ENCODE measurements at regions not wholly inside any gene's neighbourhood (a gene's known extent, or its start where the extent isn't known, plus 50 kb on each side); places are given as distances from the start of the nearest gene placed in this dataset.

- DNase-seq: no peak
These were observed 105.6 kb downstream of the SPRY2 start for GRCh38 chr13:80235166-80235966.

DNA sequence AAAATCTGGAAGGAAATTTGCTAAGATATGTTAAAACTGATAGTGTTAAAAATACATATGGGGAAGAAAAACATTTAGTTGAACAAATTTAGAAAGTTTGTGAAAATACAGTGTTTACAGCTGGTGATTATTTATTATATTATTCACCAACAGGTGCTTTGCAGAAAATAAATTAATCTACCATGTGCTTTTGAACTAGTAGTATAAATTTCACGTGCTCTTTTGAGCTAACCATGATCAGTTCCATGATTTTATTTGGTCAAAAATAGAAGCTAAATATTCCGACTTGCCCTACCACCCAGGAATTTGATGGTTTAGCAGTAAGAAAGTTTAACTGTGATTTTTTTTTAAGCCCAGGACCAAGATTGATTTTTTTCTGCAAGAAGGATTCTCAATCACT is 113.3 kb downstream of the SPRY2 start:
- DNase-seq: no peak

DNA sequence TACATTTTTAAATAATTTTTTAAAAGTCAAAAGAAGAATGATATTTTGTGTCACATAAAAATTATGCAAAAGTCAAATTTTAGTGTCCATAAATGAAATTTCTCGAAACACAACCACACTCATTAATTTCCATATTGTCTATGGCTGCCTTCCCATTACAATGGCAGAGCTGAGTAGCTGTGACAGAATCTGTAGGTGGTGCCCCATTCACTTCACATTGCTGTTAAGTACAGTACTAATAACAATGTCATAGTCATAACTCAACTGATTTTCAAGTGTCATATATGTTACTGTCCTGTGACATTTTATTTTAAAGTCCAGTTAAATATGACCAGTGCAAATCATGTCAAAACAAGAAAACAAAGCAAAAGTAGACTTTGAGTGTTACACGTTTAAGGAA is 114.3 kb downstream of the SPRY2 start:
- DNase-seq: no peak

DNA sequence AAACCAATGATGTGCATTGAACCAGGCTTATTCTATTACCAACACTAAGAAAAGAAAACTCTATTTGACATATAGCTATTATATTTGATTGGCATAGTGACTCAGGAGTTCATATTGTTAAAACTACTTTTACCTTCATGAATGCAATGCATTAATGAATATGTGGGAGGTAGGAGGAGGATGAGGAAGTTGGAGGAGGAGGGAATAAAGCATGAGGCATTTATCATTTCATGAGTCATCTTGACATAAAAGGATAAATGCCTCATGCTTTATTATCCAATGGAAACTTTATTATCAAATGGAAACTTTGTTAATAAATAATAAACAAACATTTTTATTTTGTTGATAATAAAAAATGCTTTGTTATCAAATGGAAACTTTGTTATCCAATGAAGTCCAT is 116.5 kb downstream of the SPRY2 start:
- DNase-seq: no peak

DNA sequence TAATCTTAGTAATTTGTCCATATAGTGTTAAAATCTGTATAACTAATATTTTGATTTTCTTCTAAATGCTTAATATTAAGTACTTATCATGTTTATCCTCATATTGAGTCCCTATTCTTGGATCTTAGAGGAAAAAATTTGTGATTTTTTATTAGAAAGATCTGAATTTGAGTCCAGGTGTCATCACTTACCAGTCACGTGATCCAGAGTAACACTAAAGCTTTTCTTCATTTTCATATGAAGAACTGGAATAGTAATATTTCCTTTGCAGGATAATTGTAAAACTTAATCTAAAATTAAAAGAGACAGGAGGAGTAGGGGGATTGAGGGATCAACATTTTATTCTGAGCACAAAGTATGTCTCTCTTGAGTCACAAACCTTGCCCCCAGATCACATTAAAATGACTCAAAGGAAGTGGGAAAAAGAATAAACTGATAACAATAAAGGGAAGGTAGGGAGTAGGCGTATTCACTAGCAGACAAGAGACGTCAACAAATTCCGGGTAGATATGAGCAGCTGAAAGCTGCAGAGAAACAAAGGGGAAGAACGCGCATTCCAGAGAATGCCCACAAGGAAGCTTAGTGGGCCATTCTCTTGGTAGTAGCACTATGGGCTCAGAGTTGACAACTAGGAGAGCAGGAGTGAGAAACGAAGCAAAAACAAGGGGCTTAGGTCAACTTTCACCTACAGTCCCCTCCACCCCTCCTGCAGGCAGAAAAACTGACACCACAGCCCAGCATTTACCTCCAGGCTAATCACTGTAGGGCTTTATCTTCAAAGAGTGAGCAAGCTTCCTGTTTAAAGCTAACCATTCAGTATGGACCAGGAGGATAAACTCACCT is 123.1 kb downstream of the SPRY2 start:
- DNase-seq: no peak

DNA sequence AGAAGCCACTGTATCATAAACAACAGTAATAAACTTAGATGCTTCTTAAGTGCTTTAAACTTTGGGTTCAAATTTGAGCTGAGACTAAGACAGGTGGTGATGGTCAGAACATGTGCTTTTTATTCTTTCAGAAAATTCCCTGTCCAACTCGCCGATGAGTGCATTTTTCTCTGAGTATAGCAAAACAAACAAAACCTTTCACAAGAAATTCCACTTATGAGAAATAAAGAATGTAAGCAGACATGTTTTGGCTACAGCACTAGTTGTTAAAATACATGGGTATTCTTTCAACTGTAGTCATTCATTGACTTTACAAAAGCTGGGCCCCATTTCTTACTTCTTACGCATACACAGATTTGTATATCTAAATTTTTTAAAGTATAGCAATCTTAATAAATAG is 125.6 kb downstream of the SPRY2 start:
- DNase-seq: no peak

- no peak for DNase-seq
These were observed 126.4 kb downstream of the SPRY2 start for GRCh38 chr13:80214521-80214991.

- DNase-seq: no peak
These were observed 126.9 kb downstream of the SPRY2 start for GRCh38 chr13:80214050-80214449.

DNA sequence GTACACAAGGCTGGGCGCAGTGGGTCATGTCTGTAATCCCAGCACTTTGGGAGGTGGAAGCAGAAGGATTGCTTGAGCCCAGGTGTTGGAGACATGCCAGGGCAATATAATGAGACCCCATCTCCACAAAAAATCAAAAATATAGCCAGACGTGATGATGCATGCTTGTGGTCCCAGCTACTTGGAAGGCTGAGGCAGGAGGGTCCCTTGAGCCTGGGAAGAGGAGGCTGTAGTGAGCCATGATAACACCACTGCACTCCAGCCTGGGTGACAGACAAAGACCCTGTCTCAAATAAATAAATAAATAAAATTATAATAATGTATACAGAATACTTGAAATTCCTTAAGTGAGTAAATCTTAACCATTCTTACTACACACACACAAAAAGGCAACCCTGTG is 127.7 kb downstream of the SPRY2 start:
- no peak for DNase-seq

- DNase-seq: no peak
These were observed 129.4 kb downstream of the SPRY2 start for GRCh38 chr13:80211566-80211965.

DNA sequence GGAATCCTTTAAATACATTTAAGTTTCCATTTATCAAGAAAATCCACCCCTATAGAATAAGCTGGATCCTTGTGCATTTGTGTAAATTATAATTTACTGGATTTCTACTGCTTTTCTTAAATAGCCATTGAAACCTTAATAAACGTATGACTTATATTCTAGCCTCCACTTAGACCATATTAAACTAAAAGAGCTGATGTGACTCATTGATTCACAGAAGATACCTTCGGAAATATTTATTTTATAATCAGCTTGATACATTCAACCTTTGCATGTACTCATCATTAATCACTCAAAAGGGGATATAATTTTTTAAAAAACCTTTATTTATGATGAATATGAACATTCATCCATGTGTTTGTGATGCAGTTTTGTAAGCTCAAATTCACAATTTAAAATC is 136.3 kb downstream of the SPRY2 start:
- no peak for DNase-seq

- no peak for DNase-seq
These were observed 137.4 kb downstream of the SPRY2 start for GRCh38 chr13:80203496-80203895.

GRCh38 chr13:80201694-80202468 is 139.0 kb downstream of the SPRY2 start:
- DNase-seq: no peak

DNA sequence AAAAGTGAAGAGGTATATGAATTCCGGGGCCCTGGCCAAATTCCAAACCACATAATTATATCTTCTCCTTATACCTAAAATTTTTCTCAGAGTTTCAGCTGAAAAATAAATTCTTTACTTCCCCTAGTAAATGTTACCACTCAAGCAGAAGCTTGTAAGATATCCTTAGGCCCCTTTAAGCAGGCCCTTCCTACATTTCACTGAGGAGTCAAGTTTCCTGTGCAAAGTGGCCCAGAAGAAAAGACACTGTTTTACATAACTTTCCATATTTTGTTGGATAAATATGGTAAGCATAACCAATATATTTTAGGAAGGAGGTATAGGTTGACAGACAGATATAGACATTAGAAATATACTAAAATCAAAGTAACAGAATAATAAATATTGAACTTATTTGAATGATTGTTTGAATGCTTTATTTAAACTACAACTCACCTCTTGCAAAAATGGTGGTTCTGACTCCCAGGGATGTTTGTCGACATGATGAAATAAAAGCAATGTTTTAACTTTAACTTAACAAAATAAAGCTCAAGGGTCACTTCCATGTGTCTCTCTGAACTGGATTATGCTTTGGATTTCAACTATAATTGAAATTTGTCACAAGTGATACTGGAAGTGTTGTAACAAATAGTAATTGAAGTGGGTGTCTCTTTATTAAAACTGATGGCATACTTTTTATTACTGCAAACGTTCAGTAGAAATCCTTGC is 141.2 kb downstream of the SPRY2 start:
- no peak for DNase-seq

GRCh38 chr13:80199067-80199466 is 141.9 kb downstream of the SPRY2 start:
- no peak for DNase-seq

GRCh38 chr13:80196756-80197155 is 144.2 kb downstream of the SPRY2 start:
- no peak for DNase-seq

DNA sequence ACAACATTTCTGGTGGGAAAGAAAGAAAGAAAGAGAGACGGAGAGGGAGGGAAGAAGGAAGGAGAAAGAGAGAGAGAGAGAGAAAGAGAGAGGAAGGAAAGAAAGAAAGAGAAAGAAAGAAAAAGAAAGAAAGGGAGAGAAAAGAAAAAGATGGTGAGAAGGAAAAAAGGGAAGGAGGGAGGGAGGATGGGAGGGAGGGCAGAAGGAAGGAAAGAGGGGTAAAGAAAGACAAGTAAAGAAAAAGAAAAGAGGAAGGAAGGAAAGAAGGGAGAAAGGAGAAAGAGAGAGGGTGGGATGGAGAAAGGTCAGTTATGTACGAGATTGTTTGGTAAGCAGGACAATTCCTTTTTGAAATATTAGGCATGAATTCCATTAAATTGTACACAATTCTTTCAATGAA is 145.3 kb downstream of the SPRY2 start:
- no peak for DNase-seq

DNA sequence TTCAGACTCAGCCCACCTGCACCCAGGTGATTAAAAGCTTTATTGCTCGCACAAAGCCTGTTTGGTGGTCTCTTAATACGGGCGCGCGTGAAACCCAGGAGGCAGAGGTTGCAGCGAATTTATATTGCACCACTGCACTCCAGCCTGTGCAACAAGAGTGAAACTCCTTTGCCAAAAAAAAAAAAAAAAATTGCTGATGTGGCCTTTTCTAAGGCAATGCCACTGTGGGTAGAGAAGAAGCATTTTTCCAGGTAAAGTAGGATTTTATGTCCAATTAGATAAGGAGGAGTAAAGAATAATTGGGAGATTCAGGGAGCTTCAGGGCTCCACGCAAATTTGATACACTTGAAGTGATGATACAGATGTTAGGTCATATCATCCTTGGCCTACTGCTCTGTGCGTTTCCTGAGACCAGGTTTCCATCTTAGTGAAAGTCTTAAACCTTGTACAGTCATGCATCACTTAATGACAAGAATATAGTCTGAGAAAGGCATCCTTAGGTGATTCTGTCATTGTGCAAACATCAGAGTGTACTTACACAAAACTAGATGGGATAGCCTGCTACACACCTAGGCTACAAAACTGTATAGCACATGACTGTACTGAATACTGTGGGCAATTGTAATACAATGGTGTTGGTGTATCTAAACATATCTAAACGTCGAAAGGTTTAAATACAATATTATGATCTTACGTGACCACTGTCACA is 150.9 kb downstream of the SPRY2 start:
- no peak for DNase-seq

GRCh38 chr13:80180740-80181355 is 160.1 kb downstream of the SPRY2 start:
- DNase-seq: no peak

DNA sequence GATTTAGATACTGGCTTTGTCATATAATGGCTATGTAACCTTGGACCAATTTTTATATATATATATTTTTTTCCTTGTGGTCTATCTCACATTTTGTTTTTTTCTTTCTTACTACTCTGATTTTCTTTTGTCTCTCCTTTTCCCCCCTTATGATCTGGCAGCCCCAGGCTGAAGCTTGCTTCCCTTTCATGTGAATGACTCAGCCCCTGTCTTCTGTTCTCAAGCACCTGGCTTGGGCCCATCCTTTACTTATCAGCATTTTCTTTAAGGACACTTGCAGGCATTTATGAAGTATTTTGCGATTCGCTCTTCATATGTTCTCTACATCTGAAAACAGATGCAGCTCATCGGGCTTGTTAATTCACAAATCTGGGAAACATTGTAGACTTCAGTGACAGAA is 163.6 kb downstream of the SPRY2 start:
- DNase-seq: no peak

GRCh38 chr13:80173224-80173623 is 167.7 kb downstream of the SPRY2 start:
- no peak for DNase-seq

GRCh38 chr13:80171096-80171495 is 169.8 kb downstream of the SPRY2 start:
- no peak for DNase-seq
